T-helper 2 cell (primary cell): ENCODE measurements at regions not wholly inside any gene's neighbourhood (a gene's known extent, or its start where the extent isn't known, plus 50 kb on each side); places are given as distances from the start of the nearest gene placed in this dataset.

Experiments
- DNase-seq, 5 experiments: peaks; one replicate each; pipeline versions ENCODE4 v3.0.0 to v3.0.0-alpha.2; 2012 to 2022

DNA sequence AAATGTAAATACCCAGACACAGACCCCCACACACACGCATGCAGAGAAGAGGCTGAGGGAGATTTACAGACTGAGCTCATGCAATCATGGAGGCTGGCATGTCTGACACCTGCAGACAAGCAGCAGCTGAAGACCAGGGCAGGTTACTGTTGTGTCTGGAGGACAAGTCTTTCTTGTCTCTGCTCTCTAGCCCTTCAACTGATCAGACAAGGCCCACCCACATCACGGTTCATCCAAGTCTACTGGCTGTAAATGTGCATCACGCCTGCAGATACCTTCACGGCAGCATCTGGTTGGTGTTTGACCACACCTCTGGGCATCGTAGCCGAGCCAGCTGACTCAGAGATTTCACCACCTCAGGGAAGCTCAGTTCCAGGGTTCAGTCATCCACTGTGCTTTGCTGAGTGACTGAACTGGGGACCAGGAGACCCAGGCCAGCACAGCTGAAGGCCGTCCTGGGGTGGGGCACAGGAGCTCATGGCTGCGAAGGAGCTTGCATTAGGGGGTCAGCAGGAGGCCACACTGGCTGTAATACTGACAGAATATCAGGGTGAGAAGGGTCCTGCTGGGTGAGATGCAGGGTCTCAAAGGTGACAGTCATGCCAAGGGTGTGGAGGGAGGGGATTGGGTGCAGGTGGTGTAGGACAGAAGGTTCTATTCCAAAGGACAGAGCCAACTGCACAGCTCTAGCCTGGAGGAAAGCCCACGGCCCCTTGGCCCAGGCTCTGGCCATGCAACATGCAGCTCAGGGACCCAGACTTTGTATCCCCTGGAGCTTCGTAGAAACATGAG, 304.9 kb downstream of the BRD1 start:
- DNase-seq: no peak

DNA sequence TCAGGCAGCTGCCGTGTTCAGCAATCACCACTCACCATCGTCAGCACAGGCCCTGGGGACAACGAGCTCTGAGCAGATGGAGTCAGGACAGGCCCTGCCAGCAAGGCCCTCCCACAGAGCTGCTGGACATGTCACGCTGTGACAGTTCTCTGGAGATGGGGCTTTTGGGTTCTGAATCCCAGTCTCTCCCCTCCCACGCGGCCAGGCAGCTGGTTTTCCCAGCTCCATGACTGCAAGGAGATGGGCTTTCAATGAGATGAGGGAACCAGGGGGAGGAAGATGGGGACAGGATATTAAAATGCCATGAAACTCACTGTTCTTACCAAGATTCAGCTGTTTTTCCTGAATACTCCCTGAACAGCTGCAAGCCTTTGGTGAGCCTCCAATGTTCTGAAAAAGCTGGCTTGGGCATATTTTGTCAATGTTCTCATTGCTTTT, 305.9 kb downstream of the BRD1 start:
- DNase-seq: no peak

DNA sequence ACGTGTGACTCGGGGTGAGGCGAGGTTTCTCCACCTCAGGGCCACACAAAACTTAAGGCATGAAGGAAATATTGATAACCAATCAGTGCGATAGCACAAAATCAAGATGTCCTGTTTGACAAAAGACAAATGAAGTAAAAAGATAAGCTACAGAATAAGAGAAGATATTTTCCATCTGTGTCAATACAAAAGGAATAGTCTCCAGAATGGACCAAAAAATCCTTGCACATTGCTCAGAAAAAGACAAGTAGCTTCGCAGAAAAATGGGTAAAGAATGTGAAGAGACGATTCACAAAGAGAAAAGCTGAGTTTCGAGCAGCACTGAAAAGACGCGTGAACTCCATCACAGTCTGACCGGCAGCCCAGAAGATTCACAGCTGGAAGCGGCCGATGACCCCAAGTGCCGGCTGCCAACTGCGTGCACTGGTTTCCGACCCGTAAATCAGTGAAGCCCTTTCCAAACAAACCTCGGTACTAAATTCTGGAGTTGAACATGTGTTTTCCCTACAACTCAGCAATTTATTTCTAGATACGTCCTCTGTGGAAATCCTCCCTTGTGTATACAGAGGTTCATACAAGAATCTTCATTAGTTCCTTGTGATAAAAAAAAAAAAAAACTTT, 308.4 kb downstream of the BRD1 start:
- no peak for DNase-seq

DNA sequence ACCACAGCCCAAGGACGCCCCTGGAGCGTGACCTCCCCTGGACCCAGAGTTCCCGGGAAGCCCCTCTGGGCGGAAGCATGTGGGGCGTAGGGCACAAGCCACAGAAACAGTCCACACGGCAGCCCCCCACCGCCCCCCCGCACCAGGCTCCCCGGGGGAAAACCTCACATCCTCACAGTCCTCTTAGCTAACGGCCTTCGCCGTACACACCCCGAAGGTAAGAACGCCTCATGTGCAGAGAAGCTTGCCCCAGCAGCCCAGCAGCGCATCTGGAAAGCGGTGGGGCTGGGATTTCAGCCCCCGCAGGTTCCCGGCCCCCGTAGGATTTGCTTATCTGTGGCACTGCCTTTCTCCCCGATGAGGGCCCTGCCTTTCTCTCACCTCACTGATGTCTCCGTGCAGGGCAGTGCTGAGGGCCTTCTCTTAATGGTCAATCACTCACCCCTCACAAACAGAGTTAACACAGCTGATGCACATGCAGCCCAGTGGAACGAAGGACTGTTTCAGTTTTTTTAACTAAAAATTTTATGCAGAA, 309.2 kb downstream of the BRD1 start:
- DNase-seq: no peak

DNA sequence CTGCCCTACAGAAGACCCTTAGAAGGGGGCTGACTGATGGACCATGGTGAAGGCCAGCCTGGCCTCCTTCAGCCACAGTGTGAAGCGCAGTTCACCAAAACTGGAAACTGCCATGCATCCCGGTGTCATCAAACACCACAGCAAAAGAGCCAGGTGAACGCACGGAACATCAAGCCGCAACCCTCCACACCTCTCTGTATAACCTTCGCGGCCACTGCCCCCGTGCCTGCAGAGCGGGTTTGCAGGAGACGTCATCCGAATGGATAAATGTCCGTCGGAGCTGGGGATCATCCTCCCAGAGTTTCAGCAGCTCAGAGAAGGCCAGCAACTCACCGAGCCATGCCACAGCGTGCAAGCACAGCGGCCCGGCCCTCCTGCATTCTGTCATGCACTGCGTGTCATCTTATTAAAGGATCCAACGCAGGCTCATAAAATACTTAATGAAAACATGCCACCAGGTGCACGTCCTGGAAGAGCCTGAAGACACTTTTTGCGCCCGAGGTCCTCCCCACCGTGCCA, 309.9 kb downstream of the BRD1 start:
- no peak for DNase-seq

DNA sequence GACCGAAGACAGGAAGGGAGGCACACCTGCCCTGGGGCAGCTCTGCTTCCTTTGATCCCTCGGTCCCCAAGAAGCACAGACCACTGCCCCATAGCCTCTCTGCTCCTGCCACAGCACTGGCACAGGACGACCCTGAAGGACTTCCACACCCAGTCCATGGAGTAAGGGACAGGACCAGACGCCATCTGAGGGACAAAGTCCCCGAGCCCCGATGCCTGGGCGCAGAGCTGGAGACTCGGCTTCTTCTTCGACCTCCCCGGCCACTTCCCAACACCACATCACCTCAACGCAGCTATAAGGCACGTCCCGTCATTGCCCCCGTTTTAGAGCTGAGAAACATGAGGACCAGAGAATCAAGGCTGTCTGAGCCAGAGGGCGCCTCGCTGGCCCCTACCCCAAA, 310.5 kb downstream of the BRD1 start:
- DNase-seq: no peak

DNA sequence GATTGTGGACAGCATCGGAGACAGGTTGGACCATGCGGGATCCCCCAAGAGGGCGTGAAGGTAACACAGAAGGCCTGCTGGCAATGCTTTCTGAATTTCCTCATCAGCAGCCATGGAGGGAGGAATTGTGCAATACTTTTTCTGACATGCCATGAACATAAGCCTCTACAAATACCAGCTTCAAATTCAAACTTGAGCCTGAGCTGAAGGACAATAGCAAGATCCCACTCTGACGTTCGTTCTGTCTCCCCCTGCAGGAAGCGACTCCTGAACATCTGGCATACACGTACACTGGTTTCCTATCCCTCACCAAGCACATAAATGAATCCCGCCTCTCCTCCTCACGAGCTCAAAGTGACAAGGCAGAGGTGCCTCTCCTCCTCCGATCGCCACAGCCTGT, 312.2 kb downstream of the BRD1 start:
- no peak for DNase-seq

DNA sequence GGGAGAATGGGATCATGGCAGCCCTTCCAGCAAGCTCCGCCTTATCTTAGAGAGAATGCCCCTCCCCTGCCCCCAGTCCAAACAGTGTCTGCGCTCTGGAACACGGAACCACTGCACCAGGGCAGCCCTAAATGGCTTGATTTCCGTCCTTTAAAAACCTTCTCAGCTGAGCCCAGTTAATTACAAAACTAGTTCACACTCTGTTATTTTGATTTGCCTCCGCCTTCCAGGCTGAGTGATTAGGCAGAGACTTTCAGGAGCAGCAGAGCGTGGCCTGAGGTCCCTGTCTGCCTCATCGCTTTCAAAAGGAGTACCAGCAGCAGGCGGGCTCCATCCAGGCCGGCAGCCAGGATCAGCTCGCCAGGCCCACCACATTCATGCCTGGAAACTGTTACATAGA, 313.0 kb downstream of the BRD1 start:
- no peak for DNase-seq

DNA sequence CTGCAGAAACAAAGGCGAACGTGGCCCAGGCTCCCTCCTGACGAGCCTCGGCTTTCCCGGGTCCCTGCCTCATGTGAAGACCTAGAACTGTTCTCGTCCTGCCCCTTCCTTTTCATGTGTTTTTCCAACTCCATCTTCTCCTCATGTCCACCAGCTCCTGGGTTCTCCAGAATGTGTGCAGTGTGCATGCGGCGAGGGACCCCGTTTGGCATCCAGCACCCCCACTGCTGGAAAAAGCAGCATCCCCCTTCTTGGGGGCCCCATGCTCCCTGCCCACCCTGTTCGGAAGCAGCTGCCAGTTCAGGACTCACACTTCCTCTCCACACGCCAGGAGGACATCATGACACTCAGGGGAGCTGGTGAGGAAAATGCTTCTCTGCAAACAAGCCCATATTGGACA, 313.5 kb downstream of the BRD1 start:
- DNase-seq: no peak

DNA sequence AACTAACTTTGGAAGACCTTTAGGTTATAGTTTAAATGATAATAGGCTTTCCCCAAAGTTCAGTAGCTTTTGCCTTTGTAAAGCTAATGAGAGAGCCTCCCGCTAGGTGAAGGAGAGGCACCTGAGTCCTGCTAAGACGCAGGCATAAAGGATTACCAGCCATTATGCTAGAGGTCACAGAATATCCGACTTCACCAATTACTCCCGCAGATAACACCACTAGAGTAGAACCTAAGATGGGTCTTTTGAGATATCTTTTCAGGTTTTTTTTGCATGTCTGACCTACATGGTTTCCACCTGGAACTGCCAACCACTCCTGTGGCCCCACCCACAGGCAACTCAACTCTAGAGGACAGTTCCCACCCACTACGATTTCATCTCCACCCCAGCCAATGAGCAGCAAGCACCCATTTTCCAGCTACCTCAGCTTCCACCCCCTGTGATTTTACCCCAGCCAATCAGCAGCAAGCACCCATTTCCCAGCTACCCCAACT, 314.3 kb downstream of the BRD1 start:
- DNase-seq: no peak

DNA sequence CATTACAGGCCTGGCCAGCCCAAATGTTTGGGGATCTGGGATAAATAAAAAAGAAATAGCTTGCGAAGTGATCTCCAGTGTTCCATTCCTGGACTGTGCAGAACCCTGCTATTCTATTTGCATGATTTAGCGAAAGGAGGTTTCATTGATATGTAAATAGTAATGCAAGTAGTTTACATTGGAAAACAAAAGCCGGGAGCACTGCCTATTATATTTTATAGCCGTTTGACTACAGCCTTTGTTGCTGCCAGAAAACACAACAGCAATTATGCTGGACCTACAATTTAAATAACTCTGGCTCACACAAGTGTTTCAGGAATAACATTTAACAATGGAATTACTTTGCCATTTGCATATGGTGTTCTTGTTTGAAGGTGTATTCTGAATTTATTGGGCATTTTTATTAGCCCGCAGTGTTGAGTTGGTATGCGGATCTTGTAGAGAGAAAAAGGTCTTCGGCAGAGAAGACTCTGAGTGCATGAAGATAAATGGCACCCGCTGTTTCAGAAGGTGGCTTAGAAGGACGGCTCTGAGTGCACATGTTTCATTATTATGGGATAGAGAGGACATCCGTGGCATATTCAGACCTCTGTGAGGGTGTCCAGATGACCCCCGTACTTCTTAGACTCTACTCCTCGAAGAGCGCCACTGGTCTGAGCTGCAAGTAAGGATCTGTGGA, 315.0 kb downstream of the BRD1 start:
- DNase-seq: no peak

DNA sequence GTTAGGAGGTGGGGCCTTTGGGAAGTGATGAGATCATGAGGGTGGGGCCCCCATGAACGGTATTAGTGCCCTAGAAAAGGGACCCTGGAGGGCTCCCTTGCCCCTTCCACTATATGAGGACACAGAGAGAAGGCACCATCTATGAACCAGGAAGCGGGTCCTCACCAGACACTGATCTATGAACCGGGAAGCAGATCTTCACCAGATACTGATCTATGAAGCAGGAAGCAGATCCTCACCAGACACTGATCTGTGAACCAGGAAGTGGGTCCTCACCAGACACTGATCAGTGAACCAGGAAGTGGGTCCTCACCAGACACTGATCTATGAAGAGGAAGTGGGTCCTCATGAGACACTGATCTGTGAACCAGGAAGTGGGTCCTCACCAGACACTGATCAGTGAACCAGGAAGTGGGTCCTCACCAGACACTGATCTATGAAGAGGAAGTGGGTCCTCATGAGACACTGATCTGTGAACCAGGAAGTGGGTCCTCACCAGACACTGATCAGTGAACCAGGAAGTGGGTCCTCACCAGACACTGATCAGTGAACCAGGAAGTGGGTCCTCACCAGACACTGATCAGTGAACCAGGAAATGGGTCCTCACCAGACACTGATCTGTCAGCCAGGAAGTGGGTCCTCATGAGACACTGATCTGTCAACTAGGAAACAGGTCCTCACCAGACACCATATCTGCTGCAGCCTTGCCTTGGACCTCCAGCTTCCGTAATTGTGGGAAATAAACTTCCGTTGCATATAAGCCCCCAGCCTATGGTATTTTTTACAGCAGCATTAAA, 316.1 kb downstream of the BRD1 start:
- peak in 2 of 5 experiments; percentile 55 to 62 for DNase-seq

DNA sequence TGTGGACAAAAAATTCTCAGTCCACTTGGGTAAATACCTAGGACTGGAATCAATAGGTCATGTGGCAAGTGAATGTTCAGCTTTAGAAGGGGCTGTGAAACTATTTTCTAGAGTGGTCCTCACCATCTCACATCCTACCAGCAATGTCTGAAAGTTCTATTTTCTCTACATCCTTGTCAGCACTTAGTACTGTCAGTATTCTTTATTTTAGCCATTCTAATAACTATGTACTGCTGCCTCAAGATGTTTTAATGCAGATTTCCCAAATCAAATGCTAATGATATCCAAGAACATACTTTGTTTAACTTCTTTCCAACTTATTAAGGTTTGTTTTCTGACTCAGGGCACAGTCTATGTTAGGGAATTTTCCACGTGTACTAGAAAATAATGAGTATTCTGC, 317.0 kb downstream of the BRD1 start:
- DNase-seq: no peak

DNA sequence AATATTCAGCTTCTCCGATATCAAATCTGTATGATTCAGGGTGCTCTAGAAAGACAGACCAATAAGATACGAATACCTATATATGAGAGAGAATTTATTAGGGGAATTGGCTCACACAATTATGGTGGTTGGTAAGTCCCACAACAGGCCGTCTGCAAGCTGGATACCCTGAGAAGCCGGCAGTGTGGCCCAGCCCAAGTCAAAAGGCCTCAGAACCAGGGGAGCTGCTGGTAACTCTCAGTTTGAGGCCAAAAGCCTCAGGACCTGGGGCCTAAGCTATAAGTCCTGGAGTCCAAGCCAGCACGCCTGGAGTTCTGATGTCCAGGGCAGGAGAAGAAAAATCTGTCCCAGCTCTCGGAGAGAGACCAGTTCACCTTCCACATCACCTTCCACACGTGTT, 318.7 kb downstream of the BRD1 start:
- no peak for DNase-seq

DNA sequence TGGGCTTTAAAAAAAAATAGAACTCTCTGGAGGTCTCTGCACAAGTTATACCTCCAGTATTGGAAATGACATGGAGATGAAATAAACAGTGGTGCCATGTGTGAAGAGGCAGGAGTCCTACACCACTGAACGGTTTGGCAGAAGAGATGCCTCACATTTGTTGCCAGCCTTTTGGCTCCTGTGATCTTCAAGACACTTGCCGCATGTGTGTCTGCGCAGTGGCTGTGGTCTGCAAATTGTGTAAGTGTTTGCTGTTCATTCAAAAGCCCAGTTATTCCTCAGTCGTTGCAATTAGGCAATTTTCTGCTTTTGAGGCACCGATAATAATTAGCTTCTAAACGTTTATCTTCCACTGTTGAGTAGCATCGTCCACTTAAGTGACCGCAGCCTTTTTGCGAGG, 319.1 kb downstream of the BRD1 start:
- DNase-seq: no peak

DNA sequence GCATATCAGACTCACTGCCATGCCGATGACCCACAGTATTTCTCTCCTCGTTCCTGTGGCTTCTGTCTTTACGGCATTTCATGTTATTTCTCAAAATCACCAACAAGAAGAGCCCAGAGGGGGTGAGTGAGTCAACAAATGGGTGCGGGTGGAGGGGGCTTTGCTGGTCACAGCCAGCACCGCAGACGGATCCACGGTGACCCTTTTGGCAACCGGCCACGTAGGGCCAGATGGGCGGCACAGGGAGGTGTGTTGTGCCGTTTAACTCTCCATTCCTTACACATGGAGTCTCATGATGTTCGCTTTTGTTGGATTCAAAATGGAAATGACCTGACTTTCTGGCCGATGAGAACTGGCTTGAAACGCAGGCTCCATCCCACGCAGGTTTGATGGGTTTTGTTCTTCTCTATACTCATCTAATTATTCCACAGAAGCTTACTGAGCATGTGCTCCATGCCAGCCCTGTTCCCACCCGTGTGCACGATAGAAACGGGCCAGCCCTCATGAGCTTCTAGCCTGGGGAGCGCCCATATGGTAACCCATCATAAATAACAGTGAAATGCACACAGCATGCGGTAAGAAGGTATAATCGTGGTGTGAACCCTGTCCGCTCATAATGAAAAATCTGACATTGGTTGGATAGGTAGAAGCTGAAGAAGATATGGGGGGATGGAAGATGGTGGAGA, 319.9 kb downstream of the BRD1 start:
- no peak for DNase-seq

DNA sequence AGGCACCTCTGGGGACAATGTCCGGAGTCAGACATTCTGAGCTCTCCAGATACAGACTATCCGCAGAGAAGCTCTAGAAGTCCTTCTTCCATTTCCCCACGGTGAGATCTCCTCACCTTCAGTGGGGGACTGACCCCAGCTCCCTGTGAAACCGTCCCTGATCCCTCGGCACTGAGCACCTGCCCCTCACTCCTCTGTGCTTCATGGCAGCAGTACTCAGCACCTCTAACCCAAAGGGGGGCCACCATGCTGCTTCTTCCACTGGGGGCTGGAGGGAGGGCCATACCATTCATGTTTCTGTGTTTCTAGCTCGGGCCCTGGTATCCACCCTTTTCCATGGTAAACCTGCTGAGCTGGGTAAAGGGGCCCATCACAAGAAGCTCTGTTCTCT, 321.7 kb downstream of the BRD1 start:
- DNase-seq: no peak

DNA sequence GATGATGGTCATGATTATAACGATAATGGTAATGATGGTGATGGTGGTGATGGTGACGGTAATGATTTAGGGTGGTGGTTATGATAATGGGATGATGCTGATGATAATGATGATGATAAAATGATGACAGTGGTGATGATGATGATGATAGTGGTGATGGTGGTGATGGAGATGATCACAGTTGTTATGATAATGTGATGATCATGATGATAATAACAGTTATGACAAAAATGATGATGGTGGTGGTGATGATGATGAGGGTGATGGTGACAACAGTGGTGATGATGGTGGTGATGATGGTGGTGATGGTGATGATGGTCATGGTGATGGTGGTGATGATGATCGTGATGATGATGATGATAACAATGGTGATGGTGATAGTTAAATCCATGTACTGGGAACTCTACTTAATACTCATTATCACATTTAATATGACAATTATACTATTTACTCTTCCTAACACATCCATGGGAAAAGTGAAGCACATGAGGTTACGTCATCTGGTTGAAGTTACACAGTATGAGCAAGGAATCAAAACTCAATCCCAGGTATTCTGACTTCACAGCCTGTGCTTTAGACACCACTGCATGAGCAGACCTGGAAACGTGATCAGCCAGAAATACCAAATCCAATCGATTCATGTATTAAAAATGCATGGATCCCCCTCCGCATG, 322.2 kb downstream of the BRD1 start:
- DNase-seq: no peak

DNA sequence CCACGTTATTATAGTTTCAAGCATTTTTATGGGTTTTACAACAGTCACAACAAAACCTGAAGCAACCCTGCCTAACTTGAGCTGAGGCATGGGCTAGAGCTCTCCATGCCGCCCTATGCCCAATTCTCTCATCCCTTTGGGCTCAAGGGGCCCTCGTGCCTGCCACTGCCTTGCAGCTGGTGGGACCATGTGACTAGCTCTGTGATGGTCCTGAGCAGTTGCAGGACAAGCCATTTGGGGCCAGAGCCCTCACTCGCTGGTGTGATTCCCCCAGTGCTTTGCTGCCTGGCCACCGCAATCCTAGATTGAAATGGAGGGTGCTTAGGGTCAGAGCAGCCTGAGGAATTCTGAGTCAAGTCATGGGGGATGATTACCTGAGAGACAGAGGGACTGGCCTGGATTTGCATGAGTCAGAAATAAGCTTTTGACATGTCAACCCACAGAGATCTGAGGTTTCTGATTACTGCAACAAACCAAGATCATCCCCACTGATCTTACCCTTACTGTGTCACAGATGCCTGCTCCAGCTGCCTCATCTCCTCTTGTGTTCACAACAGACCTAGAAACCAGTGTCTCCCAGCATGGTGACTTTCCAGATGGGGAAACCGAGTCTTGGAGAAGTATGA, 323.7 kb downstream of the BRD1 start:
- DNase-seq: peak in 1 of 5 experiments; percentile 31

DNA sequence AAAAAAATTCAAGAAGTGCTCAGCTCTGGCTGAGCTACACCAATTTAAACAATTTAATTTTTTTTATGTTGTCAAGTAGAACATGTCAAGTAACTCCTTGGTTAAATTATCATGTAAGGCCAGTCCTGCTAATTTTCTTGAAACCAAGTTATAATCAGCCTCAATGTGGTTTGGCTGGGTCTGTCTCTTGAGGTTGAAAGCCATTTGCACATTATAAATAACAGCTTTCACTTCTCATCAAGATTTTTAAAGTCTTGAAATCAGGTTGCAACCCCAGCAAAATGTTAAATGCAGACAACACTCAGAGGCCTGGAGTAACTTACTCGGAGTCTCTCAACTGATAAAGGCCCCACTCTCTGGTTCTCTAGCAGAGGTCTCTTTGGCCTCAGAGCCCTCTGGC, 324.4 kb downstream of the BRD1 start:
- no peak for DNase-seq
